GM12865 (cell line): ENCODE measurements at regions not wholly inside any gene's neighbourhood (a gene's known extent, or its start where the extent isn't known, plus 50 kb on each side); places are given as distances from the start of the nearest gene placed in this dataset.
"Not testable (repeated sequence)": the region's sequence is repeated elsewhere in the genome, so short reads cannot be mapped to it uniquely, and the experiment has no call there.

ENCODE experiments used
- DNase-seq: peaks from one replicate; pipeline ENCODE4 v3.0.0; 2010; ENCODE audit warnings: low read depth
- H3K4me3 ChIP-seq: 2 replicates; pipeline ENCODE4 v1.5.1; 2011; ENCODE audit warnings: mild to moderate bottlenecking, low read depth, low read length, control low read depth
- CTCF ChIP-seq: IDR thresholded peaks from 2 replicates; pipeline ENCODE4 v1.5.1; 2011; ENCODE audit warnings: low read length, control low read depth, low read depth, inconsistent platforms; ENCODE audit not compliant: insufficient read depth; ENCODE audit errors: missing control alignments

GRCh38 chr4:66123190-66123589, 452.9 kb upstream of the EPHA5 start:
- no peak overlapping the region for H3K4me3 ChIP-seq
- TF ChIP-seq CTCF = no peak
- no peak for DNase-seq

- DNase-seq, H3K4me3 ChIP-seq: not testable (repeated sequence)
Measured at GRCh38 chr4:66115231-66115630, 444.9 kb upstream of the EPHA5 start.

GRCh38 chr4:66108898-66109297, 438.6 kb upstream of the EPHA5 start:
- TF ChIP-seq CTCF = no peak
- no peak for DNase-seq
- no peak overlapping the region for H3K4me3 ChIP-seq

GRCh38 chr4:66097218-66097617, 426.9 kb upstream of the EPHA5 start:
- no peak overlapping the region for H3K4me3 ChIP-seq
- TF ChIP-seq CTCF = no peak
- no peak for DNase-seq

- no peak for TF ChIP-seq CTCF
- DNase-seq = no peak
- no peak overlapping the region for H3K4me3 ChIP-seq
Measured at GRCh38 chr4:66095065-66095464, 424.8 kb upstream of the EPHA5 start.

GRCh38 chr4:66094070-66094469, 423.8 kb upstream of the EPHA5 start:
- no peak for TF ChIP-seq CTCF
- H3K4me3 ChIP-seq = no peak overlapping the region

GRCh38 chr4:66091786-66092185, 421.5 kb upstream of the EPHA5 start:
- DNase-seq = no peak
- H3K4me3 ChIP-seq = no peak overlapping the region
- no peak for TF ChIP-seq CTCF

More at GRCh38 chr4:66094070-66094469, 423.8 kb upstream of the EPHA5 start:
- DNase-seq = no peak
